ENCODE measurements at regions not wholly inside any gene's neighbourhood (a gene's known extent, or its start where the extent isn't known, plus 50 kb on each side); places are given as distances from the start of the nearest gene placed in this dataset.

- Histone ChIP-seq H3K4me1 (ENCODE audit: insufficient read depth) (peaks cover 44% of the 10 kb centered on the region), H3K27ac (ENCODE audit: low read depth) (no peak overlapping the region), H3K9me2 (ENCODE audit: insufficient read depth) (no peaks in the 10 kb centered on the region), H2AFZ (no peak overlapping the region), H3F3A (replicated peaks; ENCODE audit: low read depth) (no peaks in the 10 kb centered on the region), H3K27me3 (ENCODE audit: insufficient read depth) (no peaks in the 10 kb centered on the region), H3K36me3 (ENCODE audit: insufficient read depth) (no peaks in the 10 kb centered on the region), H4K20me1 (replicated peaks; ENCODE audit: insufficient read depth) (peaks cover 49% of the 10 kb centered on the region), H3K79me2 (replicated peaks; ENCODE audit: insufficient read depth) (peaks cover 99% of the 10 kb centered on the region), H3K4me2 (no peak overlapping the region; the same call in 1 of the 2 replicates), H3K4me3 (no peak overlapping the region)
- H3K4me3 Mint-ChIP-seq: no peak overlapping the region; the same call in 2 of the 3 replicates
- H3K9me3 Mint-ChIP-seq: no peaks in the 10 kb centered on the region
- no peak overlapping the region for H3K27ac Mint-ChIP-seq
- H3K4me1 Mint-ChIP-seq: peaks cover 76% of the 10 kb centered on the region
- no peak for DNase-seq (ENCODE audit: low spot score)
- H3K36me3 Mint-ChIP-seq (ENCODE audit: low read depth): peaks cover 19% of the 10 kb centered on the region
- no peak for ATAC-seq
- TF ChIP-seq NANOG (IDR thresholded peaks at IDR 0.05; ENCODE audit: borderline replicate concordance) (no peak), ZNF331 (CRISPR knock-in tag; IDR thresholded peaks at IDR 0.05; ENCODE audit: low read depth) (no peak), CTCF (conservative IDR thresholded peaks at IDR 0.05; ENCODE audit: low read depth in 2 of 2) (no peak)
- H3K27me3 Mint-ChIP-seq (ENCODE audit: insufficient read depth, low read depth, poor library complexity): peaks cover 19% of the 10 kb centered on the region
Observed at GRCh38 chr12:125210104-125210755, 145.0 kb downstream of the AACS start.

GRCh38 chr12:125211464-125211863 is 146.2 kb downstream of the AACS start:
- H3K4me2 ChIP-seq: no peak overlapping the region
- peaks cover 99% of the 10 kb centered on the region for H3K79me2 ChIP-seq (replicated peaks; ENCODE audit: insufficient read depth)
- Mint-ChIP-seq H3K4me3 (no peak overlapping the region; the same call in 2 of the 3 replicates), H3K36me3 (ENCODE audit: low read depth) (peaks cover 27% of the 10 kb centered on the region), H3K27ac (no peak overlapping the region), H3K27me3 (ENCODE audit: insufficient read depth, low read depth, poor library complexity) (peaks cover 19% of the 10 kb centered on the region), H3K4me1 (peaks cover 69% of the 10 kb centered on the region), H3K9me3 (no peaks in the 10 kb centered on the region)
- H3K27ac ChIP-seq (ENCODE audit: low read depth): no peak overlapping the region
- H4K20me1 ChIP-seq (replicated peaks; ENCODE audit: insufficient read depth): peaks cover 52% of the 10 kb centered on the region
- H3K4me1 ChIP-seq (ENCODE audit: insufficient read depth): peaks cover 36% of the 10 kb centered on the region
- DNase-seq (ENCODE audit: low spot score) (no peak), ATAC-seq (no peak)
- H3F3A ChIP-seq (replicated peaks; ENCODE audit: low read depth): no peaks in the 10 kb centered on the region
- H3K9me2 ChIP-seq (ENCODE audit: insufficient read depth): no peaks in the 10 kb centered on the region
- H3K27me3 ChIP-seq (ENCODE audit: insufficient read depth): no peaks in the 10 kb centered on the region
- no peak overlapping the region for H3K4me3 ChIP-seq
- H3K36me3 ChIP-seq (ENCODE audit: insufficient read depth): no peaks in the 10 kb centered on the region
- H2AFZ ChIP-seq: no peak overlapping the region
- TF ChIP-seq REST (IDR thresholded peaks at IDR 0.05; ENCODE audit: unreplicated experiment) (no peak), CREB1 (CRISPR knock-in tag; IDR thresholded peaks at IDR 0.05; ENCODE audit: low read depth) (no peak), ZNF462 (CRISPR knock-in tag; IDR thresholded peaks at IDR 0.05) (no peak), EZH2 (IDR thresholded peaks at IDR 0.05; ENCODE audit: low read depth, unreplicated experiment) (no peak), STAT1 (IDR thresholded peaks at IDR 0.05; ENCODE audit: unreplicated experiment) (no peak), ZNF331 (CRISPR knock-in tag; IDR thresholded peaks at IDR 0.05; ENCODE audit: low read depth) (no peak), JUNB (IDR thresholded peaks at IDR 0.05; ENCODE audit: unreplicated experiment) (no peak), NANOG (IDR thresholded peaks at IDR 0.05; ENCODE audit: borderline replicate concordance) (no peak)
